ENCODE measurements at regions not wholly inside any gene's neighbourhood (a gene's known extent, or its start where the extent isn't known, plus 50 kb on each side); places are given as distances from the start of the nearest gene placed in this dataset.
"Not testable (repeated sequence)": the region's sequence is repeated elsewhere in the genome, so short reads cannot be mapped to it uniquely, and the experiment has no call there.

DNA sequence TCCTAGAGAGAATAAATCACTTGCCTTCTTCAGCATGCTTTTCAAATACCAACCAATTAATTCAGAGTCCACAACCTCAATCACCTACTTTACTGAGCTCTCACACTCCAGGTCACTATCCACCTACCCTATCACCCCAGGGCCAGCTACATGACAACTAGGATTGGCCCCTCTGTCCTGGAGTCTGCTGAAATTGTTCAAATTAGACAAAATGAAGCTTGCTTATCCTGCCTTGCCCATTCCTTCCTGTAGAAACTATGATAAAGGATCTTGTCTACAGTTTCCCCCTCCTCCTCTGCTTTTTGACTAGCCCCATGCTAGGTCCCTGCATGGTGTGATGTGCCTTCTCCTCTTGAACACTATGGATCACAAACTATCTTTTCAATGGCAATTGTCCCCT lies 94.5 kb downstream of the JRKL start:
- H3K36me3 Mint-ChIP-seq: no peaks in the 10 kb centered on the region
- no peak overlapping the region for H3K4me3 Mint-ChIP-seq
- peaks cover 18% of the 10 kb centered on the region for H3K27me3 Mint-ChIP-seq
- H3K9me3 Mint-ChIP-seq: no peaks in the 10 kb centered on the region
- no peak overlapping the region for H3K27ac Mint-ChIP-seq
- no peaks in the 10 kb centered on the region for H3K4me1 Mint-ChIP-seq

GRCh38 chr11:96486890-96487611 lies 97.2 kb downstream of the JRKL start:
- H3K4me1 Mint-ChIP-seq: no peaks in the 10 kb centered on the region
- no peak overlapping the region for H3K4me3 Mint-ChIP-seq
- no peaks in the 10 kb centered on the region for H3K9me3 Mint-ChIP-seq
- no peaks in the 10 kb centered on the region for H3K36me3 Mint-ChIP-seq
- peaks cover 23% of the 10 kb centered on the region for H3K27me3 Mint-ChIP-seq
- no peak overlapping the region for H3K27ac Mint-ChIP-seq

DNA sequence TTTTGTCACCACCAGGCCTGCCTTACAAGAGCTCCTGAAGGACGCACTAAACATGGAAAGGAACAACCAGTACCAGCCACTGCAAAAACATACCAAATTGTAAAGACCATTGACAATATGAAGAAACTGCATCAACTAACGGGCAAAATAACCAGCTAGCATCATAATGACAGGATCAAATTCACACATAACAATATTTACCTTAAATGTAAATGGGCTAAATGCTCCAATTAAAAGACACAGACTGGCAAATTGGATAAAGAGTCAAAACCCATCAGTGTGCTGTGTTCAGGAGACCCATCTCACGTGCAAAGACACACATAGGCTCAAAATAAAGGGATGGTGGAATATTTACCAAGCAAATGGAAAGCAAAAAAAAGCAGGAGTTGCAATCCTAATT lies 99.1 kb downstream of the JRKL start:
- H3K36me3 Mint-ChIP-seq, H3K9me3 Mint-ChIP-seq: not testable (repeated sequence)

GRCh38 chr11:96500440-96500839 lies 110.6 kb downstream of the JRKL start:
- H3K36me3 Mint-ChIP-seq: no peaks in the 10 kb centered on the region
- H3K27me3 Mint-ChIP-seq: peaks cover 5% of the 10 kb centered on the region
- no peaks in the 10 kb centered on the region for H3K4me1 Mint-ChIP-seq
- no peaks in the 10 kb centered on the region for H3K9me3 Mint-ChIP-seq
- no peak overlapping the region for H3K4me3 Mint-ChIP-seq
- H3K27ac Mint-ChIP-seq: no peak overlapping the region

More for the DNA sequence above, 99.1 kb downstream of the JRKL start:
- H3K4me1 Mint-ChIP-seq, H3K27ac Mint-ChIP-seq, H3K4me3 Mint-ChIP-seq: not testable (repeated sequence)
- peaks cover 22% of the 10 kb centered on the region for H3K27me3 Mint-ChIP-seq

DNA sequence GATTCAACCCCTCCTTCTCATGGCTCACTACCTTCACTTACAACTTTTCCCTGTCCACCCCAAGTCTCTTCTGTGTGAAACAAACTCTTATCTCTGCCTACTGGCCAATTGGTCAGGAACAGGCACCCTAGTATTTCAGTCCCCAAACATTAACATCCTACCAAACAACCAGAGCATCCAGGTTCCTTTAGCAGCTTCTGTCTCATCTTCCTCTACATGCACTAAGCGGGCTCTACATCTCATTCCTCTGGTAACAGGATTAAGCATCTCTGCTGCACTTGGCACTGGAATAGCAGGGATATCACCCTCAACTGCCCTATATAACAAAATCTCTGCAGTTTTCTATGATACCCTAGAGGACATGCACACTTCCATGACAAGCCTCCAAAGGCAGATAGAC lies 116.2 kb downstream of the JRKL start:
- Mint-ChIP-seq H3K27me3 (peaks cover 3% of the 10 kb centered on the region), H3K36me3 (no peaks in the 10 kb centered on the region), H3K4me1 (no peaks in the 10 kb centered on the region), H3K27ac (no peak overlapping the region), H3K9me3 (no peaks in the 10 kb centered on the region), H3K4me3 (no peak overlapping the region)

DNA sequence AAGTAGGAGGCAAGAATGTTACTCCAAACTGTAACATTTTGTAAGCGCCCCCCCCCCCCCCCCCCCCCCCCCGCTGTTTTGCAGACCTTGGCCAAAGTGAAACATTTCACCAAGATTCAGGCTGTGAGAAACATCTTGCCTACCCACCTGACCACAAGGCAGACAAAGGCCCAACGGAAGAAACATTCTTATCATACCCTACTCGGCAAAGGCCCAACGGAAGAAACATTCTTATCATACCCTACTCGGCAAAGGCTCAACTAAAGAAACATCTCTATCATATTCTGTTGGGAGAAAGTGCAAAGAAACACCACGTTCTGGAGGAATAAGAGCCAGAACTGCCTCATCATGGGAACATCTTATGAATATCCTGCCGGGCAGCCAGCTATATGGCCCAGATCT lies 117.1 kb downstream of the JRKL start:
- Mint-ChIP-seq H3K4me3 (no peak overlapping the region), H3K36me3 (no peaks in the 10 kb centered on the region), H3K9me3 (no peaks in the 10 kb centered on the region), H3K4me1 (no peaks in the 10 kb centered on the region), H3K27ac (no peak overlapping the region), H3K27me3 (peaks cover 3% of the 10 kb centered on the region)

DNA sequence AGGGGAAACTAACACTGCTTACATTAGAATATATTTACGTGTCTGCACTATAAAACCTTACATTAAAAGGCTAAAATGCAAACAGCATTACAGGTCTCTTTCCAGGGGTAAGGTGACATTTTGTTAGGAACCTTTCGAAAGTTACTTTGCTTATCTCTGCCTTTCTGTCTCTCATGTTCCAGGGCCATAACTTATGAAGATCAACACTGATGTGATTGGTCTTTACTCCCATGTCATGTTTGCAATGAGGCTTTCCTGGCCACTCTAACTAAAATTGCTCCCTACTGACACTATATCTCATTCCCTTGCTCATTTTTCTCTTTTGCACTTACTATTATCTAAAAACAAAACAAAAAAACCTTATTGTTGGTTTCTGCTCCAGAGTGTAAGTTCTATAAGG lies 119.0 kb downstream of the JRKL start:
- Mint-ChIP-seq H3K4me3 (no peak overlapping the region), H3K27ac (no peak overlapping the region), H3K36me3 (no peaks in the 10 kb centered on the region)

DNA sequence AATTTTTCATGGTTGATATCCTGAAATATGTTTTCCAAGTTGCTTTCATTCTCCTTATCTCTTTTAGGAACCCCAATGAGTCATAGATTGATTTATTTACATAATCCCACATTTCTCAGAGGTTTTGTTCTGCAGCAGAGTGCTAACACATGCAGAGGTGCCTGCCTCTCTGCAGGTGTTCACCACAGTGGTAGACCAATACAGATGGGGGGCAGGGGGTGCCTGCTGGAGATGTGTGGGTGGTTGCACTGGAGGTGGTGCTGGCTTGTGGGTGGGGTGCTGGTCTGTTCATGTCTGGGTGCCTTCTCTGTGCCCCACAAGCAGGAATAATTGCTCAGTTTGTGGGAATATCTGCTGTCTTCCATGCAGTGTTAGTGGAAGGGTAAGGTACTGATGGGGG lies 131.1 kb downstream of the JRKL start:
- Mint-ChIP-seq H3K27me3 (peaks cover 13% of the 10 kb centered on the region), H3K4me3 (no peak overlapping the region), H3K27ac (no peak overlapping the region), H3K36me3 (no peaks in the 10 kb centered on the region), H3K4me1 (no peaks in the 10 kb centered on the region), H3K9me3 (peaks cover 6% of the 10 kb centered on the region)

More for the DNA sequence above, 119.0 kb downstream of the JRKL start:
- Mint-ChIP-seq H3K9me3 (no peaks in the 10 kb centered on the region), H3K4me1 (no peaks in the 10 kb centered on the region), H3K27me3 (peaks cover 8% of the 10 kb centered on the region)

- peaks cover 14% of the 10 kb centered on the region for H3K9me3 Mint-ChIP-seq
- no peak overlapping the region for H3K27ac Mint-ChIP-seq
- H3K4me1 Mint-ChIP-seq: no peaks in the 10 kb centered on the region
- peaks cover 15% of the 10 kb centered on the region for H3K27me3 Mint-ChIP-seq
- H3K4me3 Mint-ChIP-seq: no peak overlapping the region
- no peaks in the 10 kb centered on the region for H3K36me3 Mint-ChIP-seq
These were observed 133.8 kb downstream of the JRKL start for GRCh38 chr11:96523656-96524055.

DNA sequence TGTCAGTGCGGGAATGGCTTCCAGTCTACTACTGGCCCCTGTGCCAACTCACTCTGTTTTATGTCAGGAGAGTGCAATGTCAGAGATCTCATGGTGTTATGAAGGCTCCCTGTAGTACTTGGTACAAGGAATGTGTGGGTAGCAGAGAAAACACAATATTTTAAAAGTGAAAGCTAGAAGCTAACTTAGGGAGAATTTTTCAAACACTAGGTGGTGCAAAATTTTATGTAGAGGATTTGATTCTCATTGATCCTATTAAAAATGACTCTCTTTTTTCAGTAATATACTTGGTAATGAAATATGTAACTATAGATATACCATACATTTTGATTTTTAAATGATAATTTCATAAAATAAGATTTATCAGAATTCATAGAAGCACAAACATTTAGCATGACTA lies 134.7 kb downstream of the JRKL start:
- H3K36me3 Mint-ChIP-seq: peaks cover under 1% of the 10 kb centered on the region
- peaks cover 18% of the 10 kb centered on the region for H3K27me3 Mint-ChIP-seq
- H3K4me3 Mint-ChIP-seq: no peak overlapping the region
- no peak overlapping the region for H3K27ac Mint-ChIP-seq
- H3K9me3 Mint-ChIP-seq: peaks cover 22% of the 10 kb centered on the region
- no peaks in the 10 kb centered on the region for H3K4me1 Mint-ChIP-seq

- peaks cover 37% of the 10 kb centered on the region for H3K9me3 Mint-ChIP-seq
- H3K27me3 Mint-ChIP-seq: peaks cover 16% of the 10 kb centered on the region
- H3K4me1 Mint-ChIP-seq: no peaks in the 10 kb centered on the region
- H3K36me3 Mint-ChIP-seq: peaks cover 1% of the 10 kb centered on the region
- no peak overlapping the region for H3K4me3 Mint-ChIP-seq
- no peak overlapping the region for H3K27ac Mint-ChIP-seq
These were observed 140.7 kb downstream of the JRKL start for GRCh38 chr11:96530473-96530872.

DNA sequence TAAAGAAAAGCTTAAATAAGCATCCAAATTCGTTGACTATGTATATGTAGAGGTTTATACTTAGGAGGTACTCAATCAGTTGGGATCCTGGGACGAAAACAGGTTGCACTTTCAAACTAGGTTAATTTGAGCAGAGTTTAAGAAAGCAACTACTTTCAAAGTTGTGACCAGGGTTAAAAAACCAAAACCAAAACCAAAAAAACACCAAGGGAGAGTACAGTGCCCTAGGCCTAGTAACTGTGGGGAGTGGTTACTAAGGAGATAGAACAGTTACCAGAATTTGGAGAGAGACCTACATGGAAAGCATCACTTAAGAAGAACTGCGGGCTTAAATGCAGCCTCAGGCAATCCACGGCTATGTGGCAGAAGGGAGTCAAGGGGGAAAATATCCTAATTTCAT lies 148.3 kb downstream of the JRKL start:
- peaks cover 5% of the 10 kb centered on the region for H3K27me3 Mint-ChIP-seq
- H3K36me3 Mint-ChIP-seq: no peaks in the 10 kb centered on the region
- H3K4me1 Mint-ChIP-seq: no peaks in the 10 kb centered on the region
- H3K9me3 Mint-ChIP-seq: peaks cover 3% of the 10 kb centered on the region
- H3K4me3 Mint-ChIP-seq: no peak overlapping the region
- no peak overlapping the region for H3K27ac Mint-ChIP-seq

DNA sequence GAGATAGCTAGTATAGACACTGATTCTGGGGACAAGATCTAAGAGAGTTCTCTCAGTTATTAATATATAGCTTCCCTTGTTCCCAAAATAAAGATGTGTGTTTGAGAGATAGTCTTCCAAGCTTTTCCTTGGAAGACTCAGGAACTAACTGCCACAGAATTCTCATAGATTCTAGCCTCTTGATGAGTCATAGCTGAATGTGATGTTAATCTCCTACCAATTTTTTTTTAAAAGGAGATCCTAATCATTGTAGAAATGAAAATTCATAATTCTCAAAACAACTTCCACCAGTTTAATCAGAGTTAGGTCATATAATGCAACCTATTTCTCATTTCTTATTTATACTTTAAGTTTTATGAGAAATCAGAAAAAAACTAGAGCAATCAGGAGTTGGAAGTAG lies 148.8 kb downstream of the JRKL start:
- Mint-ChIP-seq H3K9me3 (no peaks in the 10 kb centered on the region), H3K4me3 (no peak overlapping the region), H3K27ac (no peak overlapping the region), H3K27me3 (peaks cover 5% of the 10 kb centered on the region), H3K36me3 (no peaks in the 10 kb centered on the region), H3K4me1 (no peaks in the 10 kb centered on the region)

- H3K4me1 Mint-ChIP-seq: no peaks in the 10 kb centered on the region
- H3K27ac Mint-ChIP-seq: no peak overlapping the region
- no peak overlapping the region for H3K4me3 Mint-ChIP-seq
- peaks cover 7% of the 10 kb centered on the region for H3K27me3 Mint-ChIP-seq
- no peaks in the 10 kb centered on the region for H3K36me3 Mint-ChIP-seq
- no peaks in the 10 kb centered on the region for H3K9me3 Mint-ChIP-seq
These were observed 151.1 kb downstream of the JRKL start for GRCh38 chr11:96540875-96541274.

DNA sequence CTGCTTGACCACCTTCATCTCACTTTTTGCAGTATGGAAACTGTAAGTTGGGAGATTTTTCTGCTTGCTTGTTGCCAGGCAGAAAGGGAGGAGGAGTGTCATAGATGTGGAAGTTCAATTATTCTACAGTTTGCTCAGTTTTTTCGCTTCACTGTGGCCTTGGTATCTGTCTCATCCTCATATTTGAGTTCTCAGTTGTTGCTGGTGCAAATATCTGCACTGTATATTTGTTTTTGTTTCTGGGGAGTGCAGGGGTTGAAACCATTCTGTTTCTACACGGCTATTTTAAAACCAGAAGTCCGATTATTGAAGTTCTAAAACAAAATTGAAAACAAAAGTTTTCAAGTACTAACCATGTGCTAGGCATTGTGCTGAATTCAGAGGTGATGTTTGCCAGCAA lies 153.4 kb downstream of the JRKL start:
- no peaks in the 10 kb centered on the region for H3K36me3 Mint-ChIP-seq
- H3K4me1 Mint-ChIP-seq: no peaks in the 10 kb centered on the region
- no peak overlapping the region for H3K4me3 Mint-ChIP-seq
- no peaks in the 10 kb centered on the region for H3K9me3 Mint-ChIP-seq
- peaks cover 7% of the 10 kb centered on the region for H3K27me3 Mint-ChIP-seq
- H3K27ac Mint-ChIP-seq: no peak overlapping the region

DNA sequence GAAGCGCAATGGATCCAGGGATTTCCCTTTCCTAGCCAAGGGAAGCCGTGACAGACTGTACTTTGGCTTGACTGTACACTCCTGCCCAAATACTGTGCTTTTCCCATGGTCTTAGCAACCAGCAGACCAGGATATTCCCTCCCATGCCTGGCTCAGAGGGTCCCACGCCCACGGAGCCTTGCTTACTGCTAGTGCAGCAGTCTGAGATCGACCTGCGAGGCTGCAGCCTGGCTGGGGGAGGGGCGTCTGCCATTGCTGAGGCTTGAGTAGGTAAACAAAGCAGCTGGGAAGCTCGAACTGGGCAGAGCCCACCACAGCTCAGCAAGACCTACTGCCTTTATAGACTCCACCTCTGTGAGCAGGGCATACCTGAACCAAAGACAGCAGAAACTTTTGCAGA lies 155.4 kb downstream of the JRKL start:
- H3K27ac Mint-ChIP-seq, H3K4me1 Mint-ChIP-seq, H3K27me3 Mint-ChIP-seq, H3K9me3 Mint-ChIP-seq, H3K4me3 Mint-ChIP-seq, H3K36me3 Mint-ChIP-seq: not testable (repeated sequence)

GRCh38 chr11:96551136-96551535 lies 161.3 kb downstream of the JRKL start:
- Mint-ChIP-seq H3K27me3 (no peaks in the 10 kb centered on the region), H3K9me3 (no peaks in the 10 kb centered on the region), H3K36me3 (no peaks in the 10 kb centered on the region), H3K4me3 (no peak overlapping the region), H3K4me1 (no peaks in the 10 kb centered on the region), H3K27ac (no peak overlapping the region)

Data from activated naive CD4-positive, alpha-beta T cell treated with anti-CD3 and anti-CD28 coated beads, Interleukin-2, amount 50 U/mL, for 24 hours (primary cell).